ENCODE measurements at regions not wholly inside any gene's neighbourhood (a gene's known extent, or its start where the extent isn't known, plus 50 kb on each side); places are given as distances from the start of the nearest gene placed in this dataset.
A peak's percentile ranks its signal among the peaks of the same experiment; 100 is the strongest.
"Not testable (repeated sequence)": the region's sequence is repeated elsewhere in the genome, so short reads cannot be mapped to it uniquely, and the experiment has no call there.

DNA sequence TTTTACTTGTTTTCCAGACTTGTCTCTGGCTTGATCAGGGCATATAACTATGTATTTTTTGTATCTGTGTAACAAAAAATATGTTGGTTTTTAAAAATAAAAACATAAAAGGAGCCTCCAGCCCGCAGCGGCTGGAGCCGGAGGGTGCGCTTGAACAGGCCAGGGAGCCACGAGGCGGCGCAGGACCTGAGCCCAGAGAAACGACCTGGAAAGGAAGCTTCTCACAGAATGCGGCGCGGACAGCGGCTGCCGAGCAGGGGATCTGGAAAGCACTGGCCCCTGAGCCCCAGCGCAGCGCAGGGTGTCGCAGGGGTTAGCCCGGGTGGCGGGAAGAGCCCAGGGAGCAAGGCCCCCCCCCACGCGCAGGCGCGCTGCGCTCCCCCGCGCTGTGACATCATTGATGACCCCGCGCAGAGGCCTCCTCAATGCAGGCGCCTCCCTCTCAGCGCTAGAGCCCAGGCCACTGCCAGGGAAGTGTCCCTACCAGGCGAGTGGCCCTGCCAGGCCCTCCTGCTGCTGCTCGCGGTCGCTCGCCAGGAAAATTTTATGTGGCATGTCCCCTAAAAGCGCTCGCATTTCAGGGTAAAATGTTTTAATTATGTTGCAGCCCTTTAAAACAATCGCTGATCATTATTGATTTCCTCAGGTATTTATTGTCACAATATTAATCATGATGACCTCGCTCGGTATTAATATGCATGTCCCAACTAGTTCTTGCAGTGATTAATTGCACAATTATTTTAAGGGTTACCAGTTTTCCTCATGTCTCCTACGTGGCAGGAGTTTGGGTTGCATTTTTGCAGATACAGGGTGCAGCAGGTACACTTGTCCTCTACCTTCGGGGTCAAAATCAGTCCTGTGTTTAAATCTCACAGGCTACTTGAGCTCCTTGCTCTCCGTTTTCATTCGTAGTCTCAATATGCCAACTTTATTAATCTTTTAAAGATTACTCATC, 134.2 kb downstream of the USP22 start:
- DNase-seq (ENCODE audit: low spot score) = peak; percentile 93

DNA sequence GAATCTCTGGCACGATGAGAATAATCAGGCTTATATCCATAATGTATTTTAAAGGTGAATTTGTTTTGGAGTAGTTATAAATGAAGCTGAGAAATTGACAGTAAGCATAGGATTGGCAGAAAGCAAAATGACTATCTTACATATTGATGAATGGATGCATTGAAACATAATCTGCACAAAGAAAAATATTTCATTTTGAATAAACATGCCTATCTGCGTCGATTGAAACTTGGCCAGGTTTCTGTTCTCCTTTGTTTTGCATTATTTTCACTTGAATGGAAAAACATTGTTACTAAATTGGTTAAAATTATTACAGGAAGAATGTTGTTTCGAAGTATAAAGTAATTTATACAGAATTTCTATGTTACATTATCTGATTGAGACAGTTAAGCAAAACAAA, 128.2 kb downstream of the USP22 start:
- no peak for DNase-seq (ENCODE audit: low spot score)

DNA sequence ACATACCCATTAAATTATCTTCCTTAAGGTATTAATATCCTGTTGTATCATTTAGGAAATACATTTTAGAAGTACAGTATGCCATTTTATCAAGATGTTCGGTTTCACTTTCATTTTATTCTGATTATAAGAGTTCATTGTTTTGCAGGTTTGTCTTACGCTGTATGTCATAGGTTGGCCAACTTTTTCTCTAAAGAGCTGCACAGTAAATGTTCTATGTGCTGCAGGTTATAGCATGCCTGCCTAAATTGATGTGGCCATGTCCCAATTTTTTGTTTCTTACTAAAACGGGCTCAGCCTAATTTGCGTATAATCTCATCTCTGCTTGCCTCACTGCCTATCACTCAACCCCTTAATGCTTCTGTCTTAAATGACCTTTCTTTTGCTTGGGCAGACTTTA, 126.4 kb downstream of the USP22 start:
- DNase-seq (ENCODE audit: low spot score) = no peak

DNA sequence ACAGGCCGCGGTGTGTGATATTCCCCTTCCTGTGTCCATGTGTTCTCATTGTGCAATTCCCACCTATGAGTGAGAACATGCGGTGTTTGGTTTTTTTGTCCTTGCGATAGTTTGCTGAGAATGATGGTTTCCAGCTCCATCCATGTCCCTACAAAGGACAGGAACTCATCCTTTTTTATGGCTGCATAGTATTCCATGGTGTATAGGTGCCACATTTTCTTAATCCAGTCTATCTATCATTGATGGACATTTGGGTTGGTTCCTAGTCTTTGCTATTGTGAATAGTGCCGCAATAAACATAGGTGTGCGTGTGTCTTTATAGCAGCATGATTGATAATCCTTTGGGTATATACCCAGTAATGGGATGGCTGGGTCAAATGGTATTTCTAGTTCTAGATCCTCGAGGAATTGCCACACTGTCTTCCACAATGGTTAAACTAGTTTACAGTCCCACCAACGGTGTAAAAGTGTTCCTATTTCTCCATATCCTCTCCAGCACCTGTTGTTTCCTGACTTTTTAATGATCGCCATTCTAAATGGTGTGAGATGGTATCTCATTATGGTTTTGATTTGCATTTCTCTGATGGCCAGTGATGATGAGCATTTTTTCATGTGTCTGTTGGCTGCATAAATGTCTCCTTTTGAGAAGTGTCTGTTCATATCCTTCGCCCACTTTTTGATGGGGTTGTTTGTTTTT, 125.1 kb downstream of the USP22 start:
- DNase-seq (ENCODE audit: low spot score) = not testable (repeated sequence)

DNA sequence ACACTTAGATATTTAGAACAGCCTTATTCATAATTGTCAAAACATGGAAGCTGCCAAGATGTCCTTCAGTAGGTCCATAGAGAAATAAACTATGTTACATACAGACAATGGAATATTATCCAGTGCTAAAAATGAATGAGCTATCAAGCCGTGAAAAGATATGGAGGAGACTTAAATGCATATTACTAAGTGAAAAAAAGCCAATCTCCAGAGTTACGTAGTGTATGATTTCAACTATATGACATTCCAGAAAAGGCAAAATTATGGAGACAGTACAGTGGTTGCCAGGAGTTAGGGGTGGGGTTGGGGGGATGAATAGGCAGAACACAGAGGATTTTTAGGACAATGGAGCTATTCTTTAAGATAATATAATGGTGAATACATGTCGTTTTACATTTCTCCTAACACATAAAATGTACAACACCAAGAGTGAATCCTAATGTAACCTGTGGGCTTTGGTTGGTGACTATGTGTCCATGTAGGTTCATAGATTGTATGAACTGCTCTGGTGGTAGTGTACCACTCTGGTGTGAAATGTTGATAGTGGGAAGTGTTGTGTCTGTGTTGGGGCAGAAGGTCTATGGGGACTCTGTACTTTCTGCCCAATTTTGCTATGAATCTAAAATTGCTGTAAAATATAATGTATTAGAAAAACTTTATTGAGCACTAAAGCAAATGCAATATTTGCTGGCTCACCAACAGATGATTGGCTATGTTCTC, 122.6 kb downstream of the USP22 start:
- DNase-seq (ENCODE audit: low spot score) = no peak

DNA sequence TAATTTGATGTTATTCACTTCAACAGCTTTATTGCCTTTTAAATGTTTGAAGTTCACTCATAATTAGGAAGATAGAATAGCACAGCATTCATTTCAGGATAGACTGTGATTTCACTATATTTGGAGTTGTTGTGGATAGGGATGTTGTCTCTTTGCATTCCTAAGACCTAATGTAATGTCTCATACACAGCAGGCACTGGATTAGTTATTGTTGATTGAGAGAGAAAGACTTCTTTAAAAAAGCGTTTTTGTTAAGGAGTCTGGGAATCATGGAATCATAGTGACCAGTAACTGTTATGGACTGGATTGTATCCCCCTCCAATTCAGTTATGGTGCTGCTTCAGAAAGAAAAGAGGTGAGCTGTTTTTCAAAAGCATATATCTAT, 122.0 kb downstream of the USP22 start:
- no peak for DNase-seq (ENCODE audit: low spot score)

DNA sequence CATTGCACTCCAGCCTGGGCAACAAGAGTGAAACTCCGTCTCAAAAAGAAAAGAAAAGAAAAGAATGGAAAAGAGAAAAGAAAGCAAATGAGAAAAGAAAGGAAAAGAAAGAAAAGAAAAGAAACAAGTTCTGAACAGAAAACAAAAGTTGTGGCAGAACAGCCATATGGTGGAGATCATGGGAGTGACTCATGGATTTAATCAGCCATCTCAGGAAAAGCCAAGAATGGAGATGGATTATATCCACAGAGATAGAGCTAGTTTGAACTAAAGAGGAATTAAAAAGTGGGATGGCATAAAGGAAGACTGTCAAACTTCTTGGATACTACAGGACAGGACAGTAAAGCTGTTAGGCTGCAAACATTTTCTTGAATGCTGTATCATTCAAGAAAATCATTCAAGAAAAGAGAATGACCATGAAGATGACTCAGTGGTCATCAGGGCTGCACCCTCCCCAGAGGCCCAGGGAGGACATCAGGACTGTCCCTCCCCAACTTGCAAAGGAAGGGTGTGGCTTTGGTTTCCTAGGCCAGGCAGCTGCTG, 120.6 kb downstream of the USP22 start:
- no peak for DNase-seq (ENCODE audit: low spot score)

DNA sequence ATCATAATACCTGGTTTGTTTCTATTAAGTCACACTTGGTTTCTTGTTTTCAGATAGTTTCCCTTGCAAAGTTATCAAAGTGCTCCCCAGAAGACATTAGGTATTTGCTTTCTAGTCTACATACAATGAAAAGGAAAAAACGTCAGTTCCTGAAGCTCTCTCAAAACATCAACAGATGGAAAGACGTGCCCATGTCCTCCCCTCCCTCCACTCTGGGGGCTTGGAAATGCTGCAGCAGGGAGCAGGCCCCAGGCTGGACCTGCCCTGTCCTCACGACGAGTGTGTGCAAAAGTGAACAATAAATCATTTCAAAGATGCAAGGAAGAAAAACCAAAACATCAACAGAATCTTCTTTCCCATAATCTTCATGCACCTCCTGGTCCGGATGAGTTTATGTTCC, 118.5 kb downstream of the USP22 start:
- no peak for DNase-seq (ENCODE audit: low spot score)

DNA sequence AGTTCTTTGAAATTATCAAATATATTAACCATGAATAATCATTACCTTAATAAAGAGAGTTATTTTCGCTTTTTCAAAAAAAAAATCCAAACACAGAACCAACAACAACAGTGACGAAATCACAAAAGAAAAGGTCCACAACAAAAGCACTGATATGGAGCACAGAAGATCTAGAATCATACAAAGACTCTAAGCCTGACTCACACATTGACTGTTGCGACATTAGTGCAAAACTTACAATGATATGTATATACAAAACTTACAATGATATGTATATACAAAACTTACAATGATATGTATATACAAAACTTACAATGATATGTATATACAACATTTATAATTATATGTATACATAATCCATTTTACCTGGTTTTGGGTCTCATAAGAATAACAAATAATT, 117.7 kb downstream of the USP22 start:
- DNase-seq (ENCODE audit: low spot score) = no peak

DNA sequence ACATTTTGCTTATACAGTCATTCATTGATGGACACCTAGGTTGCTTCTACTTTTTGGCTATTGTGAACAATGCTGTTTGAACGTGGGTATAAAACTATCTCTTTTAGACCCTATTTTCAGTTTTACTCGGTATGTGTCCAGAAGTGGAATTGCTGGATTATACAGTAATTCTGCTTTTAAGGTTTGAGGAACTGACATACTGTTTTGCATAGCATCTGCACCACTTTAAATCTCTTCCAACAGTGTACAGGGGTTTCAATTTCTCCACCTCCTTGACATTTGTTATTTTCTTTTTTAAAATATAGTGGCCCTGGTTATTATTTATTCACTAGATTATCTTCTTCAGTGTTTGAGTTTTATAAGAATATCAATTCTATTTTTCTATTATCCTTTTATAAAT, 116.9 kb downstream of the USP22 start:
- DNase-seq (ENCODE audit: low spot score) = no peak

DNA sequence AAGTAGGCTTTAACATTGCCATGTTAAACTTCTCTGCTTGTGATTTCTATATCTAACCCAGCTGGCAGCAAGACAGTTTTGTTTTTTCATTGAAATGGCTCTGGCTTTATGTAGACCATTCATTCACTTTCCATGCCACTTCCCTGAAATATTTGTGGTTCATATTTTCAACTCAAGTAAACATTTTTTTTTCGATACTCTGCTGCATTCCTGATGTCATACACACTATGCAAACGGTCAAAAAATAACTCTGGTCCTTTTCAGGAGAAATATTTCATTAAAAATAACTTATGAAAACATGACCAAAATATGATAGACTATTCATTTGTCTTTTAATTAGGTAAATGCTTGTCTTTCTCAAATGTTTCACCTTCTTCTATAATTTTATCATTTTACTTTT, 116.3 kb downstream of the USP22 start:
- no peak for DNase-seq (ENCODE audit: low spot score)

DNA sequence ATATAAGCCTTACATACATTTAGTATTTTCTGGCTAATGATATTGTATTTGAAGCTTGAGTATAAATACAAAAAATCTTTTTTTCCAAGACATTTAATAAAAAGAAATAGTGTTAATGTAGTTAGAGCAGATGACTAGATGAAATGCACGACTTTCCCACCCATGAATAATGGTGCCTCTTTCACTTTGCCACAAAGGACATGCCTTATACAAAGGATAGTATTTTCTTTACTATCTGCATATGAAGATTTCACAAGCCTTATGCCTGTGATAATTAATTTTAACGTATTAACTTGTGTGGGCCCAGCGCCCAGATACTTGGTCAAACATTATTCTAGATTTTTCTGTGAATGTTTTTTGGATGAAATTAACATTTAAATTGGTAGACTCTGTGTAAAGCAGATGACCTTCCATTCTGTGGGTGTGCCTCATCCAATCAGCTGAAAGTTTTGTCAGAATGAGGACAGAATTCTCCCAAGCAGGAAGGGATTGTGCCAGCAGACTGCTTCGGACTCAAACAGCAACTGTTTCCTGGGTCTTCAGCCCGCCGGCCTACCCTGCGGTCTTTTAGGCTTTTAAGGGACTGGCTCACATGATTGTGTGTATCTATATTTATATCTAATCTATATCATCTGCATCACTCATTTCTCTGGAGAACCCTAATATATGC, 115.4 kb downstream of the USP22 start:
- no peak for DNase-seq (ENCODE audit: low spot score)

DNA sequence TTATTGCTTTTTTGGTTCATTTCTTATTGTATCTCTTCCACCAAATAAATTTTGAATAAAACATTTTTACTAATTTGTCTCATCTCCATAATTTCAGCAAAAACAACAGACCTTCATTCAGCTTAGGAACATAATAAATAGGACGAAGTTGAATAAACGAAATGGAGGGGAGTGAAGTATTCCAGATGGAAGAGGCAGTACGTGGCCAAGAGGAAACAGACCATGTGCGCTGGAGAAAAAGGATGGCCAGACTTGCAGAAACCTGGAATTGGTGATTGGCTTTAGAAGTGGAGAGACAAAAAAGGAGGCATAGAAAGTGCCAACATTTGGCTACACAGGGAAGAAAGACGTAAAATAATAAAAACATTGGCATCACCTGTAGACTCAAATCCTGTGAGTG, 113.5 kb downstream of the USP22 start:
- no peak for DNase-seq (ENCODE audit: low spot score)

DNA sequence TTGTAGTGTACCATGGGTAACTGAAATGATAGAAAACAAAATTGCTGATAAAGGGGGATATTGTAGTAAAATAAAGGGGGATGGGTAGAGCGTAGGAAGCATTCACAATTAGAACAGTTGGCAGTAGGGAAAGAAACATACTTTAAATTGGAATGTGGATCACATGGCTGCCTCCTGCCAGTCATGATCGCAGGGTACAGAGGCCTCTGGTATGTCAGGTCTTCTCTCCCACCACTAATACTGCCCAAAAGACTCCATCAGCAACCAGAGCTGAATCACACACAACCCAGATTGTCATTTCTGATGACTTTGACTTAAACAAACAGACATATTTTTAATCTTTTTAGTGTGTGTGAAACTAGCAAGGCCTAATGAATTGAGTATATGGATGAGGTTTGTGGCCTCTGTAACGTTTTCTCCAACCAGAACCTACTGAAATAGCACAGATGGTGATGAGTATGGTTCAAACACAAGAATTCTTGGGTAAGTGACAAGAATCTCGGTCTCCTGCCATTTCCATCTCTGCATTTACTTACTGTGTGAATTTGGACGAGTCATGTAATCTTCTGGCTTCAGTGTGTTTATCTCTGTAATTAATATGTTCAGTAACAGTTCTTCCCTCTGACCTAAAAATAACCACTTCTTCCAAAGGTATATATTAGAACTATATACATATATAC, 112.6 kb downstream of the USP22 start:
- DNase-seq (ENCODE audit: low spot score) = no peak

DNA sequence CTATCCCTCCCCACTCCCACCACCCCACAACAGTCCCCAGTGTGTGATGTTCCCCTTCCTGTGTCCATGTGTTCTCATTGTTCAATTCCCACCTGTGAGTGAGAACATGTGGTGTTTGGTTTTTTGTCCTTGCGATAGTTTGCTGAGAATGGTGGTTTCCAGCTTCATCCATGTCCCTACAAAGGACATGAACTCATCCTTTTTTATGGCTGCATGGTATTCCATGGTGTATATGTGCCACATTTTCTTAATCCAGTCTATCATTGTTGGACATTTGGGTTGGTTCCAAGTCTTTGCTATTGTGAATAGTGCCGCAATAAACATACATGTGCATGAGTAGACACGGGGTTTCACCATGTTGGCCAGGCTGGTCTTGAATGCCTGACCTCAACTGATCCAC, 109.8 kb downstream of the USP22 start:
- not testable (repeated sequence) for DNase-seq (ENCODE audit: low spot score)

DNA sequence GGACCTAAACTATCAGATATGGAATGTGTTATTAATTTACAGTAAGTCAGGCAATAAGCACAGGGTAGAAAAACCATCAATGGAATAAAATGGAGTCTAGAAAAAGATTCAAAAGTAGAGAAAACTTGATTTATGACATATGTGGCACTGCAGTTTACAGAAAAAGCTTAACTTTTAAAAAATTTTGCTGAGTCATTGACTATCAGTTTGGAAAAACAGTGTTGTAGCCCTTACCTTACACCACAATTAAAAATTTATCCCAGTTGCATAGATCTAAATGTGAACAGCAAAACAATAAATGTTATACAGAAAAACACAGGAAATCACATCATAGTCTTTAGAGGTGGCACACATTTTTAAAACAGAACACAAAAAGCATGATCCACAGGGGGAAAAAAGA, 108.5 kb downstream of the USP22 start:
- DNase-seq (ENCODE audit: low spot score) = no peak

DNA sequence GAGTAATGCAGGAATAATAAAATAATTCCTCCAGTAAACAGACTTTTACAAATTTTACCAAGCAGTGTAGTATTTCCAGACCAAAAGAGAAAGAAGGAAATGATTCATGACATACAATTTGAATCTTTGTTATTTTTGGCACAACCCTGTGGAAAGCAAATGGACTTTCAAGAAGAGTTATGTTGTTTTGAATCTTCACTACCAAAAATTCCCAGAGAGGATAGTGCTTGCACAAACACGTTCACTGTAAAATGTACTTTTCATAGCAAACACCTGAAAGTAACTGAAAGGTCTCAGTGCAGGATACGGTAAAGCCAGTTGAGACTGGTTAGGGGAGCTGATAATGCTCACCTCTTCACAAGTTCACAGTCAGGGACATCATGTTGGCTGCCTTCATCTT, 107.1 kb downstream of the USP22 start:
- no peak for DNase-seq (ENCODE audit: low spot score)

DNA sequence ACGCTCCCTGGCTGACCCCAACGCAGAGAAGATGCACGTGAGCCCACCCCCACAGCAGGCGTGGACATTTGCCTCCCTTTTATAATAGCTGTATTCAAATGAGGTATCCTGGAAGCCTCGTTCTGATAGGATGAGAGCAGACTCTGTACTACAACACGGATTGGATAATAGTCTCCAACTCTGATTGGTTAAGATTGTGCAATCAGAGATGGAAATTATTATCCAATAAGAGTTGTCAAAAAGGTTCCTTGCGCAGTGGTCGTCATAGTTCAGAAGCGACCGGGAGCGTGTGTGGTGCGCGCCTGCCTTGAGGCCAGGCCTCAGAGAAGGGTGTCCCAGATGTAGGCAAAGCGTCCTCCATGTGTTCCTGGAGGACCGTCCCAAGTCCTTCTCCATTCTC, 104.6 kb downstream of the USP22 start:
- DNase-seq (ENCODE audit: low spot score) = no peak

DNA sequence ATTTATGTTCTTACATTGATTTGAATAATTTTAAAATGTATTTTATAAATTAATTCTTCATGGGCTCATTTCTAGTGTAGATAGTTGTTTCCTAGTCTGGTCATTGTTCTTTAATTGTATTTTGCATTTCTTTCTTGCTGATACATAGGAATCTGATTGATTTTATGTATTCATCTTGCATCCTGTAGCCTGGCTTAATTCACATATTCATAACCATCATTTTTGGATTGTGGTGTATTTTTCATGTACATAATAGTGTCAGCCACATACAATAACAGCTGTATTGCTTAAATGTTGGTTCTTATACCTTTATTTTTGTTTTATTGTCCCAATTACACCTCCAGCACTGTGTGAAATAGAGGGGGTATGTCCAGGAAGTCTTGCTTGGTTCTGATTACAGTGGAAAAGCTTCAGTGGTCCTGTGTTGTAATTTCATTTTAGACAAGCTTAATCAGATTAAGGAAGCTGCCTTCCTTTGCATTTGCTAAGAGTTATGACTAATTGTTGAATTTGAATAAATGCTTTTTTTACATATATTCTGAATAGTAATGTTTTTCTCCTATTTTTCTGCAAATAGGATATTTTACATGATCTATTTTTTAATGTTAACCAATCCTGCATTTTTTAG, 103.7 kb downstream of the USP22 start:
- no peak for DNase-seq (ENCODE audit: low spot score)

DNA sequence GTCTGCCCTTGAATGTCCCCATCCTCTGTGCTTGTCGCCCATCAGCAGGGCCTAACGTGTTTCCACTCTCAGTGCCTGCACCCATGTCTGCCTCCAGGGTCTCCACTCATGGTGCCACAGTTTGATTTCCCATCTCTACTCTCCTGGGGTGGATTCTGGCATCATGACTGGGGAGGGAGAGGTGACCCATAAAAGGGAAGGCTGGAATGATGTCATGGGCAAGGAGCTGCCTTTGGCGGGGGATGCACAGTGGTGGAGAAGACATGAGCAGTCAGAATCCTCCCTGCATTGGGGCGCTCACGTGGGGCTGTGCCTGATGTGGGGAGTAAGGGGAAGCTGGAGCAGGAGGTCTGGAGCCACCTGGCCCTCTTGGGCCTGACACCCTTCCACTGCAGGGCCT, 100.9 kb downstream of the USP22 start:
- no peak for DNase-seq (ENCODE audit: low spot score)

Data from D341Med (cell line).